GM10248 (cell line): ENCODE measurements at regions not wholly inside any gene's neighbourhood (a gene's known extent, or its start where the extent isn't known, plus 50 kb on each side); places are given as distances from the start of the nearest gene placed in this dataset.

Experiments used
- CTCF ChIA-PET: fragments of 300-600 bp; sonication (Branson Sonifier 250); formaldehyde crosslinking; extraction: SDS; loops from one replicate; lab custom pipeline; 2021; ENCODE audit warnings: antibody characterized with exemption; lab: Yijun Ruan, JAX
- POLR2A ChIA-PET: fragments of 350-650 bp; sonication (Branson Sonifier 250); formaldehyde crosslinking; extraction: SDS; loops from one replicate; lab custom pipeline; 2020; ENCODE audit warnings: antibody characterized with exemption; lab: Yijun Ruan, JAX
- DNase-seq: peaks from one replicate; pipeline ENCODE4 v3.0.0; 2012; ENCODE audit errors: extremely low spot score
- CTCF ChIP-seq: IDR thresholded peaks from 2 replicates; pipeline ENCODE4 v1.5.1; 2012; ENCODE audit warnings: mild to moderate bottlenecking, low read depth; ENCODE audit errors: extremely low read depth, missing control alignments, control extremely low read depth

GRCh38 chrX:139194571-139195280, 335.8 kb upstream of the F9 start:
- no peak for TF ChIP-seq CTCF
- ChIA-PET POLR2A (no interaction called here), CTCF (no interaction called here)
- no peak for DNase-seq

- no peak for DNase-seq
- POLR2A ChIA-PET, result no interaction called here
- no peak for TF ChIP-seq CTCF
Observed at GRCh38 chrX:139192386-139192961, 338.1 kb upstream of the F9 start.

GRCh38 chrX:139191746-139192385, 338.7 kb upstream of the F9 start:
- POLR2A ChIA-PET, result no interaction called here
- CTCF ChIA-PET, result no interaction called here
- no peak for TF ChIP-seq CTCF
- DNase-seq, result no peak

More at GRCh38 chrX:139192386-139192961, 338.1 kb upstream of the F9 start:
- CTCF ChIA-PET, result no interaction called here

GRCh38 chrX:139191286-139191685, 339.3 kb upstream of the F9 start:
- ChIA-PET POLR2A (no interaction called here), CTCF (no interaction called here)
- no peak for TF ChIP-seq CTCF
- DNase-seq, result no peak

GRCh38 chrX:139187738-139188137, 342.8 kb upstream of the F9 start:
- DNase-seq, result no peak
- ChIA-PET CTCF (no interaction called here), POLR2A (no interaction called here)
- TF ChIP-seq CTCF, result no peak

GRCh38 chrX:139186991-139187390, 343.5 kb upstream of the F9 start:
- no peak for DNase-seq
- ChIA-PET POLR2A (no interaction called here), CTCF (no interaction called here)
- TF ChIP-seq CTCF, result no peak
